ENCODE measurements at regions not wholly inside any gene's neighbourhood (a gene's known extent, or its start where the extent isn't known, plus 50 kb on each side); places are given as distances from the start of the nearest gene placed in this dataset.

GRCh38 chr11:27904358-27905055, 203.4 kb downstream of the KIF18A start:
- DNase-seq, result no peak

- no peak for DNase-seq
Observed at GRCh38 chr11:27902981-27903624, 202.8 kb upstream of the BDNF start.

- no peak for DNase-seq
Observed at GRCh38 chr11:27898166-27898565, 197.9 kb upstream of the BDNF start.

GRCh38 chr11:27896096-27896495, 195.8 kb upstream of the BDNF start:
- no peak for DNase-seq

- no peak for DNase-seq
Observed at GRCh38 chr11:27894552-27894951, 194.3 kb upstream of the BDNF start.

- no peak for DNase-seq
Observed at GRCh38 chr11:27886857-27887256, 186.6 kb upstream of the BDNF start.

- no peak for DNase-seq
Observed at GRCh38 chr11:27882066-27882697, 181.9 kb upstream of the BDNF start.

- DNase-seq, result no peak
Observed at GRCh38 chr11:27875831-27876775, 175.8 kb upstream of the BDNF start.

GRCh38 chr11:27874998-27875830, 175.0 kb upstream of the BDNF start:
- DNase-seq, result no peak

- DNase-seq, result no peak
Observed at GRCh38 chr11:27873664-27874063, 173.4 kb upstream of the BDNF start.

- DNase-seq, result no peak
Observed at GRCh38 chr11:27871056-27871455, 170.8 kb upstream of the BDNF start.

- DNase-seq, result no peak
Observed at GRCh38 chr11:27869701-27870100, 169.4 kb upstream of the BDNF start.

- no peak for DNase-seq
Observed at GRCh38 chr11:27868709-27869108, 168.5 kb upstream of the BDNF start.

- DNase-seq, result no peak
Observed at GRCh38 chr11:27868226-27868625, 168.0 kb upstream of the BDNF start.

- DNase-seq, result no peak
Observed at GRCh38 chr11:27865105-27865504, 164.8 kb upstream of the BDNF start.

- no peak for DNase-seq
Observed at GRCh38 chr11:27864611-27865010, 164.4 kb upstream of the BDNF start.

- peak; percentile 57 for DNase-seq
Observed at GRCh38 chr11:27864091-27864491, 163.8 kb upstream of the BDNF start.

GRCh38 chr11:27863637-27864036, 163.4 kb upstream of the BDNF start:
- DNase-seq, result no peak

- DNase-seq, result no peak
Observed at GRCh38 chr11:27861706-27862430, 161.6 kb upstream of the BDNF start.

- DNase-seq, result no peak
Observed at GRCh38 chr11:27860811-27861210, 160.6 kb upstream of the BDNF start.

- DNase-seq, result no peak
Observed at GRCh38 chr11:27858866-27859265, 158.6 kb upstream of the BDNF start.

Data from right kidney (tissue), 1 donor.